ENCODE measurements at regions not wholly inside any gene's neighbourhood (a gene's known extent, or its start where the extent isn't known, plus 50 kb on each side); places are given as distances from the start of the nearest gene placed in this dataset.

DNA sequence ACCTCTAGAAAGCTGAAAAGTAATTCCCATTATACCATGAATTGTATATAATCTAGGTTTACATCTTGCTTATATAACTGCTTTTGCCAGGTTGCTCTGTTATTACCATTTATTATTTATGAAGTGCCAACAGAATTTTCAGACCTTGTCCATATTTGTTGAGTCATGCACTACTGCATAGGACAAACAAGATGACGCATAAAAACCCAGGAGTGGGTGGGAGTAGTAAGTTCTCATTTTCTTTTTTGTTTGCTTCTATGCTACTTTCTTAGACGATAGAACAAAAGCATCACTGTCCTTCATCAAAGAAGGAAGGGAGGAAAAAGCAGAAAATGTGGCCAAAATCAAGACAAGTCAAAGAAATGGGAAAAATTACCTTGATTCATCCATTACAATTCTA lies 119.0 kb upstream of the RASSF8 start:
- intact Hi-C loops (cut with DNase I) = no loop called here
- DNase-seq = no peak

DNA sequence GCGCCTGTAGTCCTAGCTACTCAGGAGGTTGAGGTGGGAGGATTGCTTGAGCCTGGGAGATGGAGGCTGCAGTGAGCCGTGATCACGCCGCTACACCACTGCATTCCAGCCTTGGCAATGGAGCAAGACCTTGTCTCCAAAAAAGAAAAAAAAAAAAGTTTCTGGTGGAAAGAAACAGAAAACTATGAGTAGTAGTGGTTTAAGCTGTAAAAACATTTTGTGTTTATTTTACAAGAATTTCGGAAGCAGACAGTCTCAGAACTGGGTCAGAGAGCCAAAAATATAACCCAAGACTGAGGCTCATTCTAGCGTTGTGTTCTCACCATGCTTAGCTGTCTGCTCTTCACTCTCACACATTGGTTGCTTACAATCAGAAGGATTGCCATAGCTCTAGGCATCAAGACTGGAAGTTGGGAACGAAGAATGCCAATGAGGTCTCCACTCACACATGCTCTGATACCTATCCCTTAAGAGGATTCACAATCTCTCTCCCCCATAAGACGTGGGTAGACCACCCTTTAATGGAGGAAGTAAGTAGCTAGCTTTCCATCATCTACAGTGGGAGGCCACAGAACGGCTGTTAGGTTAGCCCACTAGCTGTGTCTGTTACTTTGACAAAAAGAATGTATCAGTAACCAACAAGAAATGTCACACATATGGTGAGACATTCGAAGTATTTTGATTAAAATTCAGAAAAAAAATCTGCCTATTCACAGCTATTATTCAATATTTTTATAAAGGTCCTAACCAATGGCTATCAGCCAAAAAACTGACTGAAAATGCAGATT lies 117.6 kb upstream of the RASSF8 start:
- intact Hi-C loops (cut with DNase I) = no loop called here

DNA sequence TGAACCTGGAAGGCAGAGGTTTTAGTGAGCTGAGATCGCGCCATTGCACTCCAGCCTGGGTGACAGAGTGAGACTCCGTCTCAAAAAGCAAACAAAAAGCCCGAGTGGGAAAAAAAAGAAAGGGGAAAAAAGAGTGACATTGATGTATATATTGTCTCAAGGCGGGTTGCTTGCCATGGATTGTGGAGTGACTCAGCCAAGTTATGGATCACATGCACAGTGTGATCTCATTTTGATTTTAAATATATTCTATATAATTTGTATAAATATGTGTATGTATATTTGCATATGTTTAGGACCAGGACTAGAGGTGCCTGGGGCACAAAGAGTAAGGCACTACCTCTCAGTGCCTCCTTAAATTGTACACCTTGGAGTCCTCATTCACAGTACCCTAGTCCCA lies 116.2 kb upstream of the RASSF8 start:
- no peak for DNase-seq
- intact Hi-C loops (cut with DNase I) = no loop called here

More for the DNA sequence above, 117.6 kb upstream of the RASSF8 start:
- no peak for DNase-seq

- intact Hi-C loops (cut with DNase I) = no loop called here
- DNase-seq = no peak
Measured at GRCh38 chr12:25843976-25844375, 114.5 kb upstream of the RASSF8 start.

DNA sequence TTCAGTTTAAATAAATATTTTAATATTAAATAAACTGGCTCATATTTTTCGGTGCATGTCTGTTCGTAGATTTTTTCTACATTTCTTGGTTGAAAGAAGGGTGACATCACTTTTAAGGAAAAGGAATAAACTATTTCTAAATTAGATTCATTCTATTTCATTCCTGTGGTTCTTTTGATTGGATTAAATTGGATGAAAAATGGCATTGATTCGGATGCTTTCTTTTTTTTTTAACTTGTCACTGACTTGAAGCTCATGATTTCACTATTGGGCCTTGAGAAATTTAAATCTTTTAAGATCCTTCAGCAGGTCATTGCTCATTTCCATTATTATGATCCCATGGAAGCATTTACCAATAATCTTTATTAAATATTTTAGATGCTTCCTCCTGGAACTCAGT lies 113.1 kb upstream of the RASSF8 start:
- intact Hi-C loops (cut with DNase I) = no loop called here
- no peak for DNase-seq

GRCh38 chr12:25852792-25853191 lies 105.7 kb upstream of the RASSF8 start:
- intact Hi-C loops (cut with DNase I) = no loop called here

DNA sequence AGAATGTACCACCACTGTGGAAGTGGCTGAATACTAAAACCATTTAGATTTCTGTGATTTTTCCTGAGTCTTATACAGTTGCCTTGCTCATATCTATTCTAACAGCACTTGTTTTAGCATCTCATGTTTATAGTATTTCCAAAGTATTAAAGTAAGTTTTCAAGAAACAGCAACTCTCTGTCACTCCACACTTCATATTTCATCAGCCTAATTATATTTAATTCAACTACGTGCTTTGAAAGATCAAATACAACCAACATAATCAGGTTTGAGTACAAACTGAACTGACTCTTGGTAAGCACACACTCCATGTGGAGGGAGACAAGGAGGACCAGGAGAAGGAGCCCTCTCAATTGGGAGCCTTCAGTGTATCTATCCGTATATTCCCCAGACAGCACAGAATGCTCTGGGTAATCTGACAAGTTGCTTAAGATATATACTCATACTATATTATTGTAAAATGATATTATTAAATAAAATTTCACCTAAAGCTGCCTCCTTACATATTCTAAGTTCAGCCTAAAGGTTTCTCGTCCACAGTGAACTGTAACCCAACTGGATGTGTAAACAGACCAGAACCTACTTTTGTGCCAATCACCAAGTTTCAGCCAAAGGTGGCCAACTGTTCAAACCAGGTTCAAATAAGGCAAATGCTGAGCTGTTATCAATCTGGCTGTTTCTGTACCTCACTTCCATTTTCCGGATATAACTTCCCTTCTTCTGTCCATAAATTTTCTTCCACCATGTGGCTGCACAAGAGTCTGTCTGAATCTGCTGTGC lies 105.0 kb upstream of the RASSF8 start:
- intact Hi-C loops (cut with DNase I) = no loop called here
- DNase-seq = no peak

More at GRCh38 chr12:25852792-25853191, 105.7 kb upstream of the RASSF8 start:
- DNase-seq = no peak

DNA sequence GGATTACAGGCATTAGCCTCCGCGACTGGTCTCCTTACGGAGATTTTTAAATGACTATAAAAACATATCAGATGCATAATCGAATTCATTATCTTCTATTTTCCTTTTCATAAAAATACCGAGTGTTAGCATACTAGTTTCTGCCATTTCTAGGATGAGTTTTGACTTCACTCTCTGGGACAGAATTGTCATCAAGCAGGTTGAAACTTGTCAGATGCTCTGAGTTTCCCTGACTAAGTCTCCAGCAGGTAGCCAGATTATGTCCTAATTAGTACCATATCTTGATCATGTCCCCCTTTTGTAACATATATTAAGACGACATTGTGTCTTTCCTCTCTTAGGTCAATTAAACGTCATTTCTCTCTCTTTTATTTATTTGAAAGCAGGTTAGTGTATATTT lies 103.5 kb upstream of the RASSF8 start:
- no peak for DNase-seq
- intact Hi-C loops (cut with DNase I) = no loop called here

- DNase-seq = no peak
- intact Hi-C loops (cut with DNase I) = no loop called here
Measured at GRCh38 chr12:25855716-25856115, 102.8 kb upstream of the RASSF8 start.

DNA sequence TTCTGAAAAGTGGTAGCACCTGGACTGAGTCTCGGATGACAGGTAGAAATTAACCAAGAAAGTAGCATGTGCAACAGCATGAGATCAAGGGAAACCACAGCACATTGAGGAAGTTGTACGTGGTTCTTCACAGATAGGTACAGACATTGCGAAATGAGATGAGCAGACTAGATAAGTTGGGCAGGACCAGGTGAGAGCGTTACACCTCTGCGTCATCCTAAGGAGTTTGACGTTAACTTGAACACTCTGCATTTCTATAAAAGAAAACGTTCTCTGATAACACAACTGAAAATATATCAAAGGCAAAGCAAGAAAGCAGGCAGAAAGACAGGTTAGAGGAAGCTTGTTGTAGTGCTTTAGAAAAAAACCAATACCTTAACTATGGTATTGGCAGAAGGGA lies 98.5 kb upstream of the RASSF8 start:
- intact Hi-C loops (cut with DNase I) = no loop called here
- DNase-seq = no peak

- intact Hi-C loops (cut with DNase I) = no loop called here
- no peak for DNase-seq
Measured at GRCh38 chr12:25861226-25861625, 97.3 kb upstream of the RASSF8 start.

DNA sequence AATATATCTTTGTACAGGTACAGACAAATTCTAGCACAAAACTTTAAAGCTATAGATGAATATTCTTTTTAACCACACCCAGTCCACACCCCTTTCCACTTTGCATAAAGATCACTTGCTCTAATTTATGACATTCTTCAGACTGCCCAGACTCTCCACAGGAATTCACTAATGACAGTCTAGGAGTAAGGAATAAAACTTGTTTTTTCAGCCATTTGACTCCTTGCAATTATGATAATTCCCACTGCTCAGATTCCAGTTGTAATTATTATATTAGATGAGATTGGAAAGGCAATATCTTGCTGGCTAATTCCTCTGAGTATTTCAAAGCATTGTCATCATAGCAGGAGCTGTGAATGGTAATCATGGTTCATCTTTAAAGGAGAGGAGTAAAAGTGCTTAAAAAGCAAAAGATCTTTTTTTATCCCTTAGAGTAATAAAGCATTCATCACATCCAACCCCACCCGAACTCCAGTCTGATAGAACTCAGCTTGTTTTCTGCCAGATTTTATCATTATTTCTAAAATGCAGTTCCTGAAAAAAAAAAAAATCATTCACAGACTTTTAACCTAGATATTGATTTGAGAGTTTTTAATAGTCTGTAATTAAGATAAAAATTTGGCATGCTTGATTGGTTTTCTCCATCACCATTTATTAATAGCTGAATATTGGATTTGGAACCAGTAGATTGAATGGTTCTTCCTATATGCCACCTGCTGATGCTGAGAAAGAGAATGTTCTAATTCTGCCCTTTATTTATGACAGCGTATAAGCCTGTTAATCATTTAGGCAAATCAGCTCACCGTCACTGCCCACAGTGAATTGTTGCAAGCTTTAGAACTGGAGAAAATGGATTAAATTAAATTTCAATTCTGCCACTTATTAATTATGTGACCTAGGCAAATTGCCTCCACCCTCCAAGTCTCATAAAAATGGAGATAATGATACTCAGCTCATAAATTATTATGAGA lies 93.9 kb upstream of the RASSF8 start:
- DNase-seq = no peak
- intact Hi-C loops (cut with DNase I) = no loop called here

DNA sequence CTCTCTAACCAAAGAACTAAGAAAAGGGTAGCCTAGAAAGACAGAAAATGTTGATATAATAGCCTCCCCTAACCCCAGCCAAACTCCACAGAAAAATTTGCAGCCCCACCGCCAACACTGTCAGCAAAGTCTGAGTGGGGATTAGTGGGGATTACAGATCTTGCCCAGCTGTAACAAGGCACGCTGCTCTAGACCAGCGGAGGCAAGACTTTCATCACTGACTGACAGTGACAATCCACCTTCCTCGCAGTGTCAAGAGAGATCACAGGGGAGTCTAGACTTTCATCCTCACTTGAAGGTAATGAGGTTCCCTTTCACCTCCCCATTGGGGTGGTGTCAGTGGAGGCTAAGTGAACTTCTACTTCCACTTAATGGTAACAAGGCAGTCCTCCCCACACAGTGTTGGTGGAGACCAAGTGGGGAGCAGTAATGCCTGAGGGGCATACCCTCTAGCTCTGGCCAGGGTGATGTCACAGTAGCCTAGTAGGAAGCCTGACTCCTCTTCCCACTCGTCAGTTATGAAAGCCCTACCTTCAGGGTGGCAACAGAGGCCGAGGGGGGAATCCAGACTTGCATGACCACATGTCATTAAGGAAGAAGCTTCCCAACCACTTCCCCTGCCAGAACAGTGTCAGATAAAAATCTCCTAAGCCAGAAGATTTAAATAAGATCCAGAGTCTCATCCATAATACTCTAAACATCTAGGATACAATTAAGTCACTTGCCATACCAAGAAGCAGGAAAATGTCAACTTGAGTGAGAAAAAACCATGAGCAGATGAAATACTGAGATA lies 91.7 kb upstream of the RASSF8 start:
- DNase-seq = no peak
- intact Hi-C loops (cut with DNase I) = no loop called here

GRCh38 chr12:25868193-25868592 lies 90.3 kb upstream of the RASSF8 start:
- intact Hi-C loops (cut with DNase I) = no loop called here
- no peak for DNase-seq

DNA sequence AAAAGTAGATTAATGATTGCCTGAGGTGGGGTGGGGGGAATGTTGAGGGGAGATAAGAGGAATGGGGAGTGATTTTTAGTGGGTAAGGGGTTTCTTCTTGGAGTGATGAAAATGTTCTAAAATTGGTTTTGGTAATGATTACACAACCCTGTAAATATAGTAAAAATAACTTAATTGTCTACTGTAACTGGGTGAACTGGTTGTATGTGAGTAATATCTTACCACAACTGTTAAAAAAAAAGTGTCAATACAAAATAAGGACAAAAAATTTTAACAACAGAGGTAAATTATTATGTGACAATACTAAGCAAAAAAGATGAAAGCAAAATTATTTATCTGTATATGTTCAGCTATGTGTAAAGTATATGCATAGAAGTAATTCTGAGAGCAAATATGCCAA lies 86.3 kb upstream of the RASSF8 start:
- DNase-seq = no peak
- intact Hi-C loops (cut with DNase I) = no loop called here

GRCh38 chr12:25875661-25876060 lies 82.8 kb upstream of the RASSF8 start:
- intact Hi-C loops (cut with DNase I) = no loop called here
- no peak for DNase-seq

- DNase-seq = no peak
- intact Hi-C loops (cut with DNase I) = no loop called here
Measured at GRCh38 chr12:25876383-25877045, 82.0 kb upstream of the RASSF8 start.

GRCh38 chr12:25877446-25877845 lies 81.0 kb upstream of the RASSF8 start:
- intact Hi-C loops (cut with DNase I) = no loop called here
- no peak for DNase-seq

Data from head of caudate nucleus (tissue), 42 donors.